ENCODE measurements at regions not wholly inside any gene's neighbourhood (a gene's known extent, or its start where the extent isn't known, plus 50 kb on each side); places are given as distances from the start of the nearest gene placed in this dataset.

GRCh38 chr7:125636320-125636962 lies 706.8 kb upstream of the POT1 start (continued):
- TF ChIP-seq, protein P1, sequence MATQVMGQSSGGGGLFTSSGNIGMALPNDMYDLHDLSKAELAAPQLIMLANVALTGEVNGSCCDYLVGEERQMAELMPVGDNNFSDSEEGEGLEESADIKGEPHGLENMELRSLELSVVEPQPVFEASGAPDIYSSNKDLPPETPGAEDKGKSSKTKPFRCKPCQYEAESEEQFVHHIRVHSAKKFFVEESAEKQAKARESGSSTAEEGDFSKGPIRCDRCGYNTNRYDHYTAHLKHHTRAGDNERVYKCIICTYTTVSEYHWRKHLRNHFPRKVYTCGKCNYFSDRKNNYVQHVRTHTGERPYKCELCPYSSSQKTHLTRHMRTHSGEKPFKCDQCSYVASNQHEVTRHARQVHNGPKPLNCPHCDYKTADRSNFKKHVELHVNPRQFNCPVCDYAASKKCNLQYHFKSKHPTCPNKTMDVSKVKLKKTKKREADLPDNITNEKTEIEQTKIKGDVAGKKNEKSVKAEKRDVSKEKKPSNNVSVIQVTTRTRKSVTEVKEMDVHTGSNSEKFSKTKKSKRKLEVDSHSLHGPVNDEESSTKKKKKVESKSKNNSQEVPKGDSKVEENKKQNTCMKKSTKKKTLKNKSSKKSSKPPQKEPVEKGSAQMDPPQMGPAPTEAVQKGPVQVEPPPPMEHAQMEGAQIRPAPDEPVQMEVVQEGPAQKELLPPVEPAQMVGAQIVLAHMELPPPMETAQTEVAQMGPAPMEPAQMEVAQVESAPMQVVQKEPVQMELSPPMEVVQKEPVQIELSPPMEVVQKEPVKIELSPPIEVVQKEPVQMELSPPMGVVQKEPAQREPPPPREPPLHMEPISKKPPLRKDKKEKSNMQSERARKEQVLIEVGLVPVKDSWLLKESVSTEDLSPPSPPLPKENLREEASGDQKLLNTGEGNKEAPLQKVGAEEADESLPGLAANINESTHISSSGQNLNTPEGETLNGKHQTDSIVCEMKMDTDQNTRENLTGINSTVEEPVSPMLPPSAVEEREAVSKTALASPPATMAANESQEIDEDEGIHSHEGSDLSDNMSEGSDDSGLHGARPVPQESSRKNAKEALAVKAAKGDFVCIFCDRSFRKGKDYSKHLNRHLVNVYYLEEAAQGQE (IDR thresholded peaks at IDR 0.05; ENCODE audit: unreplicated experiment), result no peak

GRCh38 chr7:125618516-125618915 lies 688.9 kb upstream of the POT1 start:
- ATAC-seq, result no peak
- no peaks in the 10 kb centered on the region for H3K36me3 Mint-ChIP-seq (ENCODE audit: low read depth)
- no peak overlapping the region for H3K4me3 Mint-ChIP-seq
- TF ChIP-seq, protein P2, sequence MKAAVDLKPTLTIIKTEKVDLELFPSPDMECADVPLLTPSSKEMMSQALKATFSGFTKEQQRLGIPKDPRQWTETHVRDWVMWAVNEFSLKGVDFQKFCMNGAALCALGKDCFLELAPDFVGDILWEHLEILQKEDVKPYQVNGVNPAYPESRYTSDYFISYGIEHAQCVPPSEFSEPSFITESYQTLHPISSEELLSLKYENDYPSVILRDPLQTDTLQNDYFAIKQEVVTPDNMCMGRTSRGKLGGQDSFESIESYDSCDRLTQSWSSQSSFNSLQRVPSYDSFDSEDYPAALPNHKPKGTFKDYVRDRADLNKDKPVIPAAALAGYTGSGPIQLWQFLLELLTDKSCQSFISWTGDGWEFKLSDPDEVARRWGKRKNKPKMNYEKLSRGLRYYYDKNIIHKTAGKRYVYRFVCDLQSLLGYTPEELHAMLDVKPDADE (IDR thresholded peaks at IDR 0.05), result no peak
- TF ChIP-seq STAT1 (IDR thresholded peaks at IDR 0.05; ENCODE audit: unreplicated experiment) (no peak), NANOG (IDR thresholded peaks at IDR 0.05; ENCODE audit: borderline replicate concordance) (no peak), EZH2phosphoT487 (IDR thresholded peaks at IDR 0.05; ENCODE audit: unreplicated experiment) (no peak), ZNF462 (CRISPR knock-in tag; IDR thresholded peaks at IDR 0.05) (no peak), CREB1 (CRISPR knock-in tag; IDR thresholded peaks at IDR 0.05; ENCODE audit: low read depth) (no peak), ZNF331 (CRISPR knock-in tag; IDR thresholded peaks at IDR 0.05; ENCODE audit: low read depth) (no peak), POLR2AphosphoS5 (IDR thresholded peaks at IDR 0.05; ENCODE audit: low read depth) (no peak), JUNB (IDR thresholded peaks at IDR 0.05; ENCODE audit: unreplicated experiment) (no peak), EZH2 (IDR thresholded peaks at IDR 0.05; ENCODE audit: low read depth, unreplicated experiment) (no peak)
- TF ChIP-seq, protein P1 (IDR thresholded peaks at IDR 0.05; ENCODE audit: unreplicated experiment), result no peak

More at GRCh38 chr7:125618516-125618915, 688.9 kb upstream of the POT1 start:
- Histone ChIP-seq H4K20me1 (replicated peaks; ENCODE audit: insufficient read depth) (no peaks in the 10 kb centered on the region), H2AFZ (no peak overlapping the region), H3K36me3 (ENCODE audit: insufficient read depth) (no peaks in the 10 kb centered on the region), H3F3A (replicated peaks; ENCODE audit: low read depth) (no peaks in the 10 kb centered on the region), H3K79me2 (replicated peaks; ENCODE audit: insufficient read depth) (no peaks in the 10 kb centered on the region), H3K4me3 (no peak overlapping the region), H3K4me1 (ENCODE audit: insufficient read depth) (no peaks in the 10 kb centered on the region), H3K9me2 (ENCODE audit: insufficient read depth) (no peaks in the 10 kb centered on the region), H3K27me3 (ENCODE audit: insufficient read depth) (no peaks in the 10 kb centered on the region), H3K4me2 (no peak overlapping the region), H3K27ac (ENCODE audit: low read depth) (no peak overlapping the region)
- no peak overlapping the region for H3K27ac Mint-ChIP-seq
- H3K9me3 Mint-ChIP-seq, result peaks cover 3% of the 10 kb centered on the region
- H3K4me1 Mint-ChIP-seq, result no peaks in the 10 kb centered on the region
- DNase-seq (ENCODE audit: low spot score), result no peak
- H3K27me3 Mint-ChIP-seq (ENCODE audit: insufficient read depth, low read depth, poor library complexity), result no peaks in the 10 kb centered on the region

Data from GM23338 (cell line).